ENCODE measurements at regions not wholly inside any gene's neighbourhood (a gene's known extent, or its start where the extent isn't known, plus 50 kb on each side); places are given as distances from the start of the nearest gene placed in this dataset.

DNA sequence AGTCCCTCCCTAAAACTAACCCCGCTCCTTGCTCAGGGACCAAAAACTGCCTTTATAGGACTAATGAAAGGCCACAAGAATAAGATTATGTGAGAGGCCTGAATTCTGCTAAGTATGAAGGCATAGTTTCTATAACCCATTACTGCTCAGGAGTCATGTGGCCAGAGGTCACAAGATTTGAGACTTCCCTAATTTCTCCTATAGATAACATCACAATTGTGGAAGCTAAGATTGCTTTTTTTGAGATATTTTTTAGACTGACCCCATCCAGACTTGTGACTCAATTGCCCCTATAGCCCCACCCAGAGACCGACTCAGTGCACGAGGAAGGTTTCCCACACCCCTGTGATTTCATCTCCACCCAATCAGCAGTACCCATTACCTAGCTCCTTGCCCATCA is 504.1 kb upstream of the GOT2 start:
- DNase-seq (ENCODE audit: low read depth in 2 of 2): no peak

DNA sequence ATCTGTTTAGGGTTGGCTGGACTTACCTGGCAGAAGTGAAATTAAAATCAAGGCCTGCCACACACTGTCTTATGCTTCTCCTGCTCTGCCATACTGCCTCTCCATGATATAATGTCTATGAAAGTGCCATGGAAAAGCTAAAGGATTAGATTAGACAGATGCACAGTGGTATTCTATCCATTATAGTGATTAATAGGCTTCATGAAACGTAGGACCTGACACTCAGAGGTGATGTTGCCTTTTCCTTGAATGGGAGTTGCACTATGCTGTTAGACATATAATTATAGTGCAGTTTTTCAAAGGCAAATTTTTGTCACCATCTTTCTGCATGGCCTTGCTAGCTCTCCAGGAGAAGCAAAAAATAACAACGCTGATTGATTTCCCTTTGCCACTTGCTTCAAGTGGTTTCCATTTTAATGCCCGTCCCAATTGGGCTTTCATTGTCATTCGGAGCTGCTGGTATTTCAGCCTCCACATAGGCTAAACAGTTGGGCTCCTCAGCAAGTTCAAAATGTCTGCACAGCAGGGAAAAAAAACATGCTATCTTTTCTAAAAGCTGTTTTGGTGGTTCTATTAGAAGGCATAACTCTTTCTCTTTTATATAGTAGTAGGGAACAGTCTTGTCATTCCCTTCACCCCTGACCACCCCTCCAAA is 502.8 kb upstream of the GOT2 start:
- no peak for DNase-seq (ENCODE audit: low read depth in 2 of 2)

DNA sequence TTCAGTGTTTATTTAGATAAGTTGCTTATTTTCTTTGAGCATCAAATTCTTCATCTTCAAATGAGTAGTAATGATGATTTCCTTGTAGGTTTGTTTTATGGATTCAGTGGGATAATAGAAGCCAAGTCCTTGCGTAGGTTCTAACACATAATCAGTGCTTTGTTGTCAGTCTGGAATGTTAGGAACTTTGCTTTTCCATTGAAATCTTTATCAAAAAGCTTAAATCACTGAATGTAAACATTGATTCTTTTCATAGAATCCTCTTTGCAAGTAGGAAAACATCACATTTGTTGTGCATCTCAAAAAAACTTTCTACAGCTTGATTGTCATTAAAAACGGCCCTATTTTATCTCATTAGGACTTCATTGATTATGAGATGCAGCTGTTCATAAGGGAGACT is 490.3 kb upstream of the GOT2 start:
- DNase-seq (ENCODE audit: low read depth in 2 of 2): no peak

DNA sequence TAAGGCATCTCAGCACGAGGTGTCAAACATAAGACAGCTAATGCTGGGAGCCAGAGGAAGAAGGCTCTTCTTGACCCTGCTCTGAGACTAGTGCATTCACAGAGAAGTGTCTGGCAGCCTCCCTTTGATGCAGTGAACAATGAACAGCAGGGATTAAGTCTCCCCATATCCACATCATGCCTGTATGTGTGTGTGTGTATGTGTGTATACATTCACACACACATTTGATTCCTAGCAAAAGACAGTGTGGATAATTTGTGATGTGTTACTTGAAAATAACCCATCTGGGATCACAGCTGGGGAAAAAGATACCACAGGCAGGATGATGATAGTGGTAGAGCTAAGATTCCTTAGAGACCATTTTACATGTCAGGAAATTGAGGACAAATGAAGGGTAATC is 485.9 kb upstream of the GOT2 start:
- DNase-seq (ENCODE audit: low read depth in 2 of 2): no peak

DNA sequence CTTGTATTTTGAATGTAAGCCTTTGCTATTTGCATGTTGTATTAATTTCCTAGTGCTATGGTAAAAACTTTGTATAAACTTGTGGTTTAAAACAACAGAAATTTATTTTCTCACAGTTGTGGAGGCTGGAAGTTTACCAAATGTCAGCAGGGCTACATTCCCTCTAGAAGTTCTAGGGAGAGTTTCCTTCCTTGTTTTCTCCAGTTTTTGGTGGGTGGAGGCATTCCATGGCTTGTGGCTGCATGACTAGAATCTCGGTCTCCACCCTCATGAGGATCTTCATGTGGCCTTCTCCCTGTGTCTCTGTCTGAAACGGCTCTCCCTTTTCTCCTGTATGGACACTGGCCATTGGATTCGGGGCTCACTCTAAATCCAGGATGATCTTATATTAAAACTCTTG is 482.2 kb upstream of the GOT2 start:
- DNase-seq (ENCODE audit: low read depth in 2 of 2): no peak

DNA sequence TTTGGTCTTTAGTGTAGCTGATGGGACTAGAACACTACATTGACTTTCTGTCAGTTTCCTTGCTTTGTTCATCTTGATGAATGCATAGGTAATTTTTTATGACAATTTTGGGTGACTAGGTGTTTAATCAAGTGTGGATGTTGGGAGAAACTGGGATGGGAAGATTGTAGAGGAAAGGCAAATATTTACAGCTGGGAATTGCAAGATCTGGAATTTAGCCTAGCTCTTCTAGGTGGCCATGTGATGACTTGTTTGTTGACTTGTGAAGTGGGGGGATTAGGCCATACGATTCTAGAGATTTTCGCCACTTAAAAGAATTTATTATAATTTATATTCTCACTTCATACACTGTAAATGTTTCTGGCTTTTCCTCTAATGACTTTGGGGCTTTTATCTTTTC is 480.3 kb upstream of the GOT2 start:
- DNase-seq (ENCODE audit: low read depth in 2 of 2): no peak

DNA sequence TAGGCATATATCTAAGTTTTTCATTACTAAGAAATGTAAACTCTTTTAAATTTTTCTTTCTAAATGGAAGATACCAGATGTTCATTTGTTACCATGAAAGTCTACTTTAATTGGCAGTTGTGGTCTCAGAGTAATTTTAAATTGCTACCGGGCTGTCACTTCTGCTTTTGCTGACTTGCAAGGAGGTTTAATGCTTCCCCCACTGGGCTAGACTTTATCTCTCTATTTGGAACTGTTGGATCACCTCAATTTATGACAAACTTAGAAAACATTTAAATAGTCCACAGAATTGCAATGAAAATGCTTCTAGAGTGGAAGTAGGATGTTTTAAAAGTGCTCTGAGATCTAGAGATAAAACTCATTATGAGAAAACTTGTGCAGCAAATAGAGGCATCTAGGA is 479.8 kb upstream of the GOT2 start:
- DNase-seq (ENCODE audit: low read depth in 2 of 2): no peak

DNA sequence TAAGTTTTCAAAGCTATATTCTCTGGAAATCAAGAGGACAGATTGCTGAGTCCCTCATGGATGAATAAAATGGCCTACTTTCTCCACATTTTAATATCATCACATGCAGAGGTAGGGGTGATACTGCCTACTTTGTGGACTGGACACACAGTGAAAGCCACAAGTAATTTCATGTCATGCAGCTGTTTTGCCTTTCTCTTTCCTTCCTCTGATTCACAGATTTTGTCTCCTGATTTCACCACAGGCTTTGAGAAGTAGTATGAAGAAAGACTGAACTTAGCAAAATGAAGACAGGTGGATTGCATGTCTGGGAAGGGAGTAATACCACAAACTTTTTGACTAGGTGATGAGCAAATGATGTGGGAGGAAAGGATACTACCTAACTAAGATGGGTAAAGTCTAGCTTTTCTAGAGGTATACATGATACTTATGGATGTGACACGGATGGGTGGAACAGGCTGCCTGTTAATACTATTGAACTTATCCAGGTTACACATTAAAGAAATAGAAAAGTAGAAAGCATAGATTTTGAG is 478.4 kb upstream of the GOT2 start:
- no peak for DNase-seq (ENCODE audit: low read depth in 2 of 2)

DNA sequence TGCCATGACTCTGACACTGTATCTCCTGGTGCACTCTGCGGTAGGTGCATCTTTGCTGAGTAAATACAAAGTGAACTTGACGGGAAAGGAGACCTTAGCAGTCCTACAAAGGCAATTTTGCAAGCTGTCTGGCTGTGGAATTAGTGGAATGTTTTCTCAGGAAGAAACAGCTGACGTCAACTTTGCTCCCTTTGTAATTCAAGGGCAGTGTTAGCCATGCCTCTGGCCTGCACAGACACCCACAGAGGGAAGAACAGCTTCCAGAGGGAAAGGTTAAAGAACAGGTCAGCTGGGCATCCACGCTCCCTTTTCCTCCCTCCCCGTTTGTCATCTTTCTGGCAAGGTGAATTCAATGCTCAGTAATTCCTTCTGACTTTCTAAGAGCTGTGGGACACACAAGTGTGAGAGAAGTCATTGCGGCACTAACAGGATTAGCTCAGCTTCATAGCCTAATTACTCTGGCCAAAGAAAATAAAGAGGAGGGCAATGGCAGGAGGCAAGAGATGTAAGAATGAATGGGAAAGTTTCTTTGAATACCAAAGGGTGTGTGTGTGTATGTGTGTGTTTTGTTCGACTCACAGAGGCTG is 476.9 kb upstream of the GOT2 start:
- peak; percentile 22 to 35 for DNase-seq (ENCODE audit: low read depth in 2 of 2)

DNA sequence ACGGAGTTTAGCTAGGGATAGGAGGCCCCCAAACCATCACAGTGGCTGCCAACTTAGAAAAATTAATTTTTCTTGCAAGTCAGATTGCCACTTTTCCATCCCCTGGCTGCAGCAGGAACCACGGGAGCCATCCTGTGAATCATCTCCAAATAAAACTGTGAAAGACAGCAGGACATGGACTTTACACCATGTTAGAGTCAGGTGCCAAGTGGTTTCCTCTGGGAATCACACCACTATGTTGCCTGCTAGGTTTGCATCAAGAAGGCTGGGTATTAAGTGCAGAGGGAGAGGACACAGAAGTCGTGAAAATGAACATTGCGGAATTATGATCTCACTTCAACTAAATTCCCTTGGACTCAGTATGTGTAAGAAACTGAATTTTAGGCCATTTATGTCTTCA is 471.3 kb upstream of the GOT2 start:
- no peak for DNase-seq (ENCODE audit: low read depth in 2 of 2)

DNA sequence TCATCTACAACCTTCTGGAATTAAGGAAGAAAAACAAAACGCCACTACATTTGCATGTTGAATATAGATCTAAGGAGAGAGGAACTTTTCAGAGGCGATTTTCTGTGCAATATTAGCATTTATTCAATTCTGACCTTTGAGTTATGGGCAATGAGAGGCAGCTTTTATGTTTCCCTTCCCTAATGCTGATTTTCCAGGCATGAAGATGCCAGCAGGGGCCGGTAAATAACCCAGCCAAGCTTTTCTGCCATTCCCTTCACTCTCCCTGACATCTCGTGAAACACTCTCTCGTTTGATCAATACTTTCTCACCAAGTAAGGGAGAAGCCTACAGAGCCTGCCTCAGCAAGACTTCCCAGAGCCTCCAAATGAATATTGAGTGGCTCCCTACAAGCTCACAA is 470.5 kb upstream of the GOT2 start:
- no peak for DNase-seq (ENCODE audit: low read depth in 2 of 2)

DNA sequence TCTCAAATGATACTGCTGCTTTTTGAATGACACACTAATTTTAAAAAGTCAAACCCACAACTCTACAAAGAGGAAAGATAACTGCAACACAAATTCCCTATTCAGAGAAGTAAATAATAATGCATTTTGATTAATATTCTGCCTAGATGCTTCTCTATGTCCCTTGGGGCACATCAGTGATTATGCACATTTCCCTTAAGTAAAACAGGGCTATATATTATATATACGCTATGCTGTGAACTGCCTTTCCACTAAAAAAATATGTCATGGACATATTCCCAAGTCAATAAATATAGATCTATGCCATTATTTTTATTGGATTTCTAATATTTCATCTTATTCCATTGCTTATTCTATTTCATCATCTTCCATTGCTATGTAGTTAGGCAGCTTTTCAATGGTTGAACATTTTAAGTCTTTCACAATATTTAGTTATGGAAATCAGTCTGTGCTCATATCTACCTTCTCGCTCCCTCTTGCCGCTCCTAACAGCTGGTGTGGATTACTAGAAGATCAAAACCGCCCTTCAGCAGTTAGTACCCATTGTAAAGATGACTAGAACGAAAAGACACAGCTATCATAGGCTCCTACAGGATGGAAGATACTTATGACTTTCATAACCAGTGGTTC is 468.2 kb upstream of the GOT2 start:
- DNase-seq (ENCODE audit: low read depth in 2 of 2): no peak

DNA sequence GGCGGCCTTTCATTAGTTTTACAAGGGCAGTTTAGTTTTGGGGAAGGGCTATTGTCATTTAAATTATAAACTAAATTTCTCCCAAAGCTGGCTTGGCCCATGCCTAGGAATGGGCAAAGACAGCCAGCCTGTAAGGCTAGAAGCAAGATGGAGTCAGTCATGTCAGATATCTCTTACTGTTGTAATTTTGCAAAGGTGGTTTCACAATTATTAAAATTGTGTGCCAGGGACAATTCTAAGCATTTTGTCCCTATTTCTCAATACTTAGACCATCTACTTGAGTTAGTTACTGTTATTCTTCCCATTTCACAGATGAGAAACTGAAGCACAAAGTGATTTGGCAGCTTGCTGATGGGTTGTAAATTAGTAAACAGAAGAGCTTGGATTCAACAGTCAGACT is 467.7 kb upstream of the GOT2 start:
- DNase-seq (ENCODE audit: low read depth in 2 of 2): no peak

DNA sequence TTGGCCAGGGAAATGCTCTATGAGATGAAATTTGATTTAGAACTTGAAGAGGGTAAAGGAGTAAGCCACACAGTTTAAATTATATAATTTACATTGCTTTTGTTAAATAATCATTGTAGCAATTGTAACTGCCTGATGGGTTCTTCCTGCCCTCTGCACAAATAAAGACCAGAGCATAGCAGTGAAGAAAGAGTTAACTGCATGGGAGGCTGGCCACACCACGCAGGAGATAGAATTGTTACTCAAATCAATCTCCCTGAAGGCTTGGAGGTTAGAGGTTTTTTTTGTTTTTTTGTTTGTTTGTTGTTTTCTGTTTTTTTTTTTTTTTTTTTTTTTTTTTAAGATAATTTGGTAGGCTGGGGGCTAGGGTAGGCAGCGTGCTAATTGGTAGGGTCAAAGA is 467.0 kb upstream of the GOT2 start:
- no peak for DNase-seq (ENCODE audit: low read depth in 2 of 2)

DNA sequence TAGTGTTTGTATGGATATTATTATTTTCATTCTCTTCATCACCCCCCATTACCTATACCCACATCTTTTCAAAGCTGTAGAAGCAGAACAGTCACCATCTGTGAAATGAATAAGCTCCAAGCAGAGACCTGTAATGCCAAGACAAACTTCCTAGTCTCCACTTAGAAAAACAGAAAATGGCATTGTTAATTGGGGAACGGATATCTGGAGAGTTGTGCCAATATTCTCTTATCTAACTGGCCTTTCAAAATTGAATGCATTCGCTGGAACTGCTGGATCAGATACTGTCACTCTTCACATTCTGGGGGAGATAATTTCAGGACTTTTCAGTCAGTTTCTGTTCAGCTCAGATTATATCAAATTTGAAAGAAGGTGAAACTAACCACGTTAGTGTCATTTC is 464.4 kb upstream of the GOT2 start:
- DNase-seq (ENCODE audit: low read depth in 2 of 2): no peak

DNA sequence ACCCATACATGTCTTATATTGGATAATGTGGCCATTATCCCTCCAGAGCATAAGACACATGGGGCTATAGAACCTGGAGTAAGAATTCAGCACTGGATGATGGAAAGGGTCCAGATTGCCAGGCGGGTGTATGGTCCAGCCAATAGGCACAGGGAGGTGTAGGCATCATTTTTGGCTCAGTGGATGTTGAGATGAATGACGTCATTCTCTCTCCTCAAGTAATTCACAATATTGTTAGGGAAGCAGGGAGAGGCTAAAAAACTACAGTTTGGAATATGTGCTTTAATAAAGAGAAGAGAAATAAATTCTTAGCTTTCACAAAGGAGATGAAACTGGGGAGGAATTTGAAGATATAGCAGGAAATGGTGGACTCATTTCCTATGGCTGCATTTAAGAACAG is 461.1 kb upstream of the GOT2 start:
- DNase-seq (ENCODE audit: low read depth in 2 of 2): no peak

DNA sequence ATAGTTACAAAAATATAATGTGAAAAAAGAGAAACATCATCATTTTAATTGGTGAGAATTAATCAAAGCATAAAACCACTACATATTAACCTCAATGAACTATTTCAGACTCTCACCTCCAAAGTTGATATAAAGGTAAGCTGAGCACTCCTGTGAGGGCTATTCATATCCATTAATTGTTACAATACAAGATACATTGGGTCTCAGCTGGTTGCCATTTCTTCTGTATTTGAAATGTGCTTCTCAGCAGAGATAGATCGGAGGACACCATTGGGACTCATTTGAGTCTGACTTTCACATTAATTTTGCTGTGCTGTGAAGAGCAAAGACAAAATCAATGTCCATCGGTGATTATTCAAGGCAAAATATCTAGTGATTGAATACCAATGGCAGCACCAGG is 459.5 kb upstream of the GOT2 start:
- no peak for DNase-seq (ENCODE audit: low read depth in 2 of 2)

DNA sequence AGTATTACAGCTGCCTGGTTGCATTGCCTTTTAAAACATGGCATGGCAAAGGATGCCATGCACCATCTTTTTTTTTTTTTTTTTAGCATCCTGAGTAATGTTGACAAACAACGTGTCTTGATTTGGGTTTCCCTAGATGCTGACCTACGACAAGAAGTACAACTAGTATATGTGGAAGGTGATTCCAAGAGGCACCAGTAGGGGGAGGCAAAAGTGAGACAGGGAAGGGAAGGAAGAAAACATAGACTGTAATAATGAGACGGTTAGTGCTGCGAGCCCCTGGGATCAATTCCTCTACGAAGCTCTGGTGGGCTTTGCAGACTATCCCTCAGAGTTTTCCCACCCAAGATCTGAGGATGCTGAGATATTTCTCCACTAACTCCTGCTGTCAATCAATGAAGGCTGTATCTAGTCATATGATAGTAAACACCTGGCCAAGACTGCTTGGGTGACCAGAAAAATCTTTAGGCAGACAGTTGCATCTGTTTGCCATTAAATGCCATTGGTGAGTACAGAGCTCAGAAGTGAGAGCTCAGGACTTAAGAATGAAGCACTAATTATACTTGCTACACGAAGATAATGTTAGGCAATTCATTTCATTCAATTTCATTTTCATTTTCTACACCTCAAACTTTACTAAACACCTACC is 458.6 kb upstream of the GOT2 start:
- no peak for DNase-seq (ENCODE audit: low read depth in 2 of 2)

DNA sequence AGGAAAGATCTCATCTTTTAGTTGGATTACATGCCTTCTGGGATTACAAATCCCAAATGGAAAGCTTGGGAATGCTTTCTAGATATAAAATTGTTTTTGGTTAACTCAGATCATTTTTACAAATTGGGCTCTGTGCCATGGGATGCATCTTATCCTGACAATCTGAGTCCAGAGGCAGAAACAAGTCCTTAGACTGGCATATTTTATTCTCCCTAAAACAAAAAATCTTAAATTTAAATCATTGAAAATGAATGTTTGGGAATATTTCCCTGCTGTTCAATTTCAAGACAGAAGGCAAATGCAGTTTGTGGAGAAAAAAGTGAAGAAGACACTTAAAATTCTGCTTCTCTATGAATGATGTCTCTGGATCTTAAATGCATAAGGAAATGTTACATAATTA is 456.6 kb upstream of the GOT2 start:
- no peak for DNase-seq (ENCODE audit: low read depth in 2 of 2)

DNA sequence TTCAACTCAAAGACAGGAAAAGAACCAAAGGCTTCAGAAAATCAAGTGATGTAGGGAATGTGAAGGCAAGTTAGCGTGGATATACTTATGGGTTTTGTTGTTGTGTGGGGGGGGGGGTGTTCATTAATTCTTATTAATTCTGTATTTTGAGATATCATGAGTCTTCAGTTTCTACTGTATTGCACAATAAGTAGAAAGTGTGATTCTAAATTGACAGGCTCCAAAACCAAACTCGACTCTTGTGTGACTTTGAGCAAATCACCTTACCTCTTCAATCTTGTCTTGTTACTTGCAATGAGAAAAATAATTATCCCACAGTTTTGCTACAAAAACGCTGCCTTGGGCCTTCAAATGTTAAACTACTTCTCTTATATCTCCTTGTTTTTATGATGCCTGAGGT is 453.9 kb upstream of the GOT2 start:
- no peak for DNase-seq (ENCODE audit: low read depth in 2 of 2)

DNA sequence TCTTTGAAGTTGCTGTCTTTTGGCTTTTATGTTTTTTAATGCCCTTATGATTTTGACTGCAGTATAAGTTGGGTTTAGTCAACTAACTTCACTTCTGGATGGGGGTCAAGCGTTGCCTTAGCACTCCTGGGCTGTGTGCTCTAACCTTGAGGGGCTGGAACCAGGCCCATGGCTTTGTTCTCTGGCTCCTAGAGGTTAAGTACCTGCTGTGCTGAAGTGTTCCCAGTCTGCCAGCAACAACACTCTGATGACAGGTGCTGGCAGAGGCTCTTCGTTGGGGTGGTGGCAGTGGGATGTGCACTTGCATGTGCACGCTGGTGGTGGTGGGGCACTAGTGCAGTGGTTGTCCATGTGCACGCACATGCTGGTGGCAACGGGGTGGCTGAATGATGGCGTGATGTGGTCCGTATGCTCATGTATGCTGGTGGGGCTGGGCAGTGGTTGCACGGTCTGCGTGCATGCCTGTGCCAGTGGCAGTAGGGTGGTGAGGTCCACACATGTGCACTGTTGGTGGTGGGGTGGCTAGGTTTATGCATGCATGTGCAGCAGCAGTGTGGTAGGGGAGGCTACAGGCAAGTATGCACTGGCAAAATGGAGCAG is 447.8 kb upstream of the GOT2 start:
- DNase-seq (ENCODE audit: low read depth in 2 of 2): no peak

DNA sequence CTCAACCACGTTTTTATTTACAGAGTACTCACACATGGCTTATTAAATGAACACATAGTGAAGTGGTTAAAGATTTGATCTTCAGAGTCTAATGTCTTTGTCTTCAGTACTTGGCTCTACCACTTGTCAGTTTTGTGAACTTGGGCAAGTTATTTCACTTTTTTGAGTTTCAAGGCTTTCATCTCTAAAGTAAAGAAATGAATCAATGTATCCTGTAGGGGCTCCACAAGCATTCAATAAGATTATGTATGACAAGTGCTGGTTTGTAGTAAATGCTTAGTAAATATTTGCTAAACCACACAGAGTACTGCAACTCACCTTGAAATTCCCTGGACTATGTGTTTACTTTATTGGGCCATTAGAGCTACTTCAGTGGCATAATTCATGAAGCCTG is 446.0 kb upstream of the GOT2 start:
- no peak for DNase-seq (ENCODE audit: low read depth in 2 of 2)

Measured in fibroblast of skin of left biceps (primary cell).